Caco-2 (cell line): ENCODE measurements at regions not wholly inside any gene's neighbourhood (a gene's known extent, or its start where the extent isn't known, plus 50 kb on each side); places are given as distances from the start of the nearest gene placed in this dataset.
"Not testable (repeated sequence)": the region's sequence is repeated elsewhere in the genome, so short reads cannot be mapped to it uniquely, and the experiment has no call there.

Experiments used
- BruUV-seq: library from RNA; stranded (reverse); fragments of 400-500 nt; replicated peaks from 2 replicates; lab custom pipeline; 2021; lab: Mats Ljungman, UMichigan
- CTCF ChIA-PET: fragments of 300-600 bp; sonication (Branson Sonifier 250); formaldehyde crosslinking; loops from one replicate; lab custom pipeline; 2022; ENCODE audit warnings: antibody characterized with exemption; lab: Charles Lee
- POLR2A ChIA-PET: fragments of 300-600 bp; sonication (Branson Sonifier 250); formaldehyde crosslinking; loops from one replicate; lab custom pipeline; 2022; ENCODE audit warnings: antibody characterized with exemption; lab: Charles Lee
- DNase-seq, 2 experiments: peaks; one replicate each; pipeline versions ENCODE4 v3.0.0 to v3.0.0-alpha.2; 2020 to 2022
- H3K27me3 ChIP-seq: replicated peaks from 2 replicates; pipeline ENCODE4 v1.6.0; 2011; ENCODE audit warnings: low read length; ENCODE audit not compliant: control insufficient read depth, insufficient read depth
- H3K36me3 ChIP-seq: 2 replicates; pipeline ENCODE4 v1.5.1; 2011; ENCODE audit warnings: low read length; ENCODE audit not compliant: control insufficient read depth, insufficient read depth
- H3K4me1 ChIP-seq: fragments of 250-450 bp; sonication (Bioruptor Pico); 2 replicates; pipeline ENCODE4 v1.5.1; 2020; ENCODE audit warnings: mild to moderate bottlenecking
- H3K4me3 ChIP-seq: 2 replicates; pipeline ENCODE4 v1.5.1; 2011; ENCODE audit warnings: low read depth, mild to moderate bottlenecking, control low read depth, low read length
- H3K9me3 ChIP-seq: fragments of 250-450 bp; sonication (Bioruptor Pico); 2 replicates; pipeline ENCODE4 v1.5.1; 2020; ENCODE audit warnings: mild to moderate bottlenecking, moderate library complexity
- H3K27ac Mint-ChIP-seq: one replicate; pipeline ENCODE4 v1.8.0; 2022; ENCODE audit warnings: mixed read lengths; ENCODE audit not compliant: unreplicated experiment
- H3K27me3 Mint-ChIP-seq: one replicate; pipeline ENCODE4 v1.8.0; 2022; ENCODE audit warnings: mixed read lengths; ENCODE audit not compliant: insufficient read depth, unreplicated experiment
- H3K36me3 Mint-ChIP-seq: one replicate; pipeline ENCODE4 v1.8.0; 2022; ENCODE audit warnings: mild to moderate bottlenecking, mixed read lengths; ENCODE audit not compliant: insufficient read depth, unreplicated experiment
- H3K4me1 Mint-ChIP-seq: one replicate; pipeline ENCODE4 v1.8.0; 2022; ENCODE audit warnings: low read depth, mixed read lengths; ENCODE audit not compliant: unreplicated experiment
- H3K4me3 Mint-ChIP-seq: one replicate; pipeline ENCODE4 v1.8.0; 2022; ENCODE audit warnings: mild to moderate bottlenecking, moderate library complexity, mixed read lengths; ENCODE audit not compliant: unreplicated experiment
- H3K9me3 Mint-ChIP-seq: one replicate; pipeline ENCODE4 v1.8.0; 2022; ENCODE audit warnings: mixed read lengths; ENCODE audit not compliant: unreplicated experiment
- CTCF ChIP-seq, 2 experiments: fragments of 200-600 bp in 1 of 2; IDR thresholded peaks; 1 replicate in 1 of 2; 2 replicates in 1 of 2; pipeline versions ENCODE4 v1.5.1 to v1.8.0; 2011 to 2022; ENCODE audit warnings: antibody characterized with exemption in 1 of 2, control low read depth in 1 of 2, inconsistent platforms in 1 of 2, low read depth in 1 of 2, low read length in 1 of 2, mild to moderate bottlenecking in 1 of 2, moderate library complexity in 1 of 2; ENCODE audit not compliant: insufficient read depth in 1 of 2, severe bottlenecking in 1 of 2, unreplicated experiment in 1 of 2
- intact Hi-C: fragments of 100-400 bp; cut with micrococcal nuclease; formaldehyde crosslinking; loops from one replicate; pipeline ENCODE4 v1.10.0; 2022; ENCODE audit not compliant: unreplicated experiment

- CTCF ChIA-PET, result no interaction called here
- peak in 1 of 2 experiments; percentile 7 for TF ChIP-seq CTCF (IDR thresholded peaks at IDR 0.05; ENCODE audit: insufficient read depth in 1 of 2, low read depth in 1 of 2, low read length in 1 of 2, severe bottlenecking in 1 of 2, unreplicated experiment in 1 of 2)
- no peaks in the 10 kb centered on the region for H3K27me3 ChIP-seq
Measured at GRCh38 chr12:78571953-78572352, 292.6 kb upstream of the SYT1 start.

GRCh38 chr12:78575208-78575607 is 289.4 kb upstream of the SYT1 start:
- H3K36me3 Mint-ChIP-seq, CTCF ChIA-PET, H3K36me3 ChIP-seq, H3K4me1 Mint-ChIP-seq, H3K27me3 Mint-ChIP-seq, BruUV-seq, DNase-seq, H3K9me3 Mint-ChIP-seq, H3K4me1 ChIP-seq, H3K27ac Mint-ChIP-seq, POLR2A ChIA-PET, H3K4me3 ChIP-seq, H3K9me3 ChIP-seq, intact Hi-C loops, H3K4me3 Mint-ChIP-seq, H3K27me3 ChIP-seq: not testable (repeated sequence)

More at GRCh38 chr12:78571953-78572352, 292.6 kb upstream of the SYT1 start:
- no peaks in the 10 kb centered on the region for H3K27me3 Mint-ChIP-seq
- no peak overlapping the region for H3K27ac Mint-ChIP-seq
- no peaks in the 10 kb centered on the region for H3K4me1 ChIP-seq
- peak in 1 of 2 experiments; percentile 9 for DNase-seq
- intact Hi-C loops, result no loop called here
- no peaks in the 10 kb centered on the region for H3K36me3 Mint-ChIP-seq
- POLR2A ChIA-PET, result no interaction called here
- peaks cover 6% of the 10 kb centered on the region for H3K9me3 ChIP-seq
- no peaks in the 10 kb centered on the region for H3K4me1 Mint-ChIP-seq
- BruUV-seq, result no TSS peak
- no peak overlapping the region for H3K4me3 ChIP-seq
- H3K9me3 Mint-ChIP-seq, result no peaks in the 10 kb centered on the region
- H3K4me3 Mint-ChIP-seq, result no peak overlapping the region
- no peaks in the 10 kb centered on the region for H3K36me3 ChIP-seq

GRCh38 chr12:78579846-78580245 is 284.7 kb upstream of the SYT1 start:
- Mint-ChIP-seq H3K36me3 (no peaks in the 10 kb centered on the region), H3K9me3 (peaks cover 7% of the 10 kb centered on the region), H3K27ac (no peak overlapping the region), H3K4me3 (no peak overlapping the region), H3K4me1 (no peaks in the 10 kb centered on the region), H3K27me3 (no peaks in the 10 kb centered on the region)
- peaks cover 6% of the 10 kb centered on the region for H3K9me3 ChIP-seq
- DNase-seq, result no peak
- H3K27me3 ChIP-seq, result no peaks in the 10 kb centered on the region
- H3K36me3 ChIP-seq, result no peaks in the 10 kb centered on the region
- TF ChIP-seq CTCF (IDR thresholded peaks at IDR 0.05; ENCODE audit: insufficient read depth in 1 of 2, low read depth in 1 of 2, low read length in 1 of 2, severe bottlenecking in 1 of 2, unreplicated experiment in 1 of 2), result no peak
- intact Hi-C loops, result no loop called here
- BruUV-seq, result no TSS peak
- H3K4me1 ChIP-seq, result no peaks in the 10 kb centered on the region
- CTCF ChIA-PET, result no interaction called here
- POLR2A ChIA-PET, result no interaction called here
- no peak overlapping the region for H3K4me3 ChIP-seq

GRCh38 chr12:78580296-78580695 is 284.3 kb upstream of the SYT1 start:
- CTCF ChIA-PET, result no interaction called here
- H3K9me3 Mint-ChIP-seq, result peaks cover 12% of the 10 kb centered on the region
- intact Hi-C loops, result no loop called here

More at GRCh38 chr12:78580296-78580695, 284.3 kb upstream of the SYT1 start:
- H3K9me3 ChIP-seq, result peaks cover 4% of the 10 kb centered on the region
- no peak for DNase-seq
- Mint-ChIP-seq H3K4me3 (no peak overlapping the region), H3K4me1 (no peaks in the 10 kb centered on the region), H3K27ac (no peak overlapping the region), H3K27me3 (no peaks in the 10 kb centered on the region), H3K36me3 (no peaks in the 10 kb centered on the region)
- no peak for TF ChIP-seq CTCF (IDR thresholded peaks at IDR 0.05; ENCODE audit: insufficient read depth in 1 of 2, low read depth in 1 of 2, low read length in 1 of 2, severe bottlenecking in 1 of 2, unreplicated experiment in 1 of 2)
- H3K27me3 ChIP-seq, result no peaks in the 10 kb centered on the region
- POLR2A ChIA-PET, result no interaction called here
- H3K36me3 ChIP-seq, result no peaks in the 10 kb centered on the region
- H3K4me3 ChIP-seq, result no peak overlapping the region
- BruUV-seq, result no TSS peak
- H3K4me1 ChIP-seq, result no peaks in the 10 kb centered on the region
